DOHH2 (cell line): ENCODE measurements at regions not wholly inside any gene's neighbourhood (a gene's known extent, or its start where the extent isn't known, plus 50 kb on each side); places are given as distances from the start of the nearest gene placed in this dataset.

ENCODE experiments used
- H3F3A ChIP-seq: fragments of 200-600 bp; sonication (generic), shearing (Covaris generic); 2 replicates; pipeline ENCODE4 v1.6.0; 2016; ENCODE audit warnings: antibody characterized with exemption, mild to moderate bottlenecking; ENCODE audit not compliant: control insufficient read depth, insufficient read depth
- H3K27ac ChIP-seq: fragments of 200-600 bp; sonication (generic); 2 replicates; pipeline ENCODE4 v1.5.1; 2014; ENCODE audit warnings: low read depth, mild to moderate bottlenecking, low read length, moderate library complexity
- H3K27me3 ChIP-seq: fragments of 200-600 bp; sonication (generic); 2 replicates; pipeline ENCODE4 v1.6.1; 2014; ENCODE audit warnings: mild to moderate bottlenecking, low read length, mixed read lengths; ENCODE audit not compliant: control insufficient read depth
- H3K36me3 ChIP-seq: fragments of 200-600 bp; sonication (generic); 2 replicates; pipeline ENCODE4 v1.6.1; 2014; ENCODE audit warnings: mild to moderate bottlenecking, low read length, moderate library complexity, mixed read lengths; ENCODE audit not compliant: control insufficient read depth
- H3K4me1 ChIP-seq: fragments of 200-600 bp; sonication (generic); 2 replicates; pipeline ENCODE4 v1.6.1; 2014; ENCODE audit warnings: mild to moderate bottlenecking, low read length, mixed read lengths; ENCODE audit not compliant: control insufficient read depth
- H3K4me2 ChIP-seq: fragments of 200-600 bp; sonication (generic); 2 replicates; pipeline ENCODE4 v1.6.0; 2014; ENCODE audit warnings: mild to moderate bottlenecking, low read length, moderate library complexity
- H3K4me3 ChIP-seq: fragments of 200-600 bp; sonication (generic); 2 replicates; pipeline ENCODE4 v1.5.1; 2014; ENCODE audit warnings: mild to moderate bottlenecking, low read length, mixed read lengths
- H3K79me2 ChIP-seq: fragments of 200-600 bp; sonication (generic); 2 replicates; pipeline ENCODE4 v1.6.1; 2014; ENCODE audit warnings: mild to moderate bottlenecking, low read length, mixed read lengths; ENCODE audit not compliant: control insufficient read depth
- H3K9me2 ChIP-seq: fragments of 200-600 bp; sonication (generic); replicated peaks from 2 replicates; pipeline ENCODE4 v1.6.1; 2014; ENCODE audit warnings: mild to moderate bottlenecking, low read length, mixed read lengths; ENCODE audit not compliant: control insufficient read depth
- H3K9me3 ChIP-seq: fragments of 200-600 bp; sonication (generic); 2 replicates; pipeline ENCODE4 v1.6.1; 2014; ENCODE audit warnings: antibody characterized with exemption, low read length, mixed read lengths; ENCODE audit not compliant: control insufficient read depth, insufficient read depth
- H4K20me1 ChIP-seq: fragments of 200-600 bp; sonication (generic); 2 replicates; pipeline ENCODE4 v1.6.0; 2014; ENCODE audit warnings: low read depth, mild to moderate bottlenecking, antibody characterized with exemption, low read length, moderate library complexity; ENCODE audit not compliant: control insufficient read depth, insufficient read depth
- CTCF ChIP-seq: fragments of 200-600 bp; sonication (generic); IDR thresholded peaks from one replicate; pipeline ENCODE4 v1.5.1; 2014; ENCODE audit warnings: antibody characterized with exemption, mild to moderate bottlenecking, low read depth, low read length; ENCODE audit not compliant: poor library complexity, severe bottlenecking
- EZH2phosphoT487 ChIP-seq: fragments of 200-600 bp; sonication (generic); IDR thresholded peaks from 2 replicates; pipeline ENCODE4 v1.6.1; 2017; ENCODE audit warnings: borderline replicate concordance, mild to moderate bottlenecking, antibody characterized with exemption, low read length, moderate library complexity, mixed read lengths

DNA sequence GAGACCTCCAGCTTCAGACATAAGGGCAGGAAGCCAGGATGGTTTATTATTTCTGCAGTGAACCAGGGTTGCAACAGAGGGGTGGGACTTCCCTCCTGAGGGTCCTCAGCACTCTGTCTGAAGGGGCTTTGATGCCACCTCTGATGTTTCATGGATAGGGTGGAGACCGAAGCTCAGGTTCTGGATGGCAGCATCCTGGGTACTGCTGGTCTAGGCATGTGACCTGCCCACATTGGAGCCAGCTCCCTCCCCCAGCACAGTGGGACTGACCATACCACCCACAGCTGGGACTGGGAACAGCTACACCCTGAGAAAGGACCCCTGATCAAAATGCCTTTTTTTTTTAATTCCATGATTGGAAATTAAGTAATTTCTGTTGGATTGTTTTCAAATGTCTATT, 355.2 kb downstream of the ZNF516 start:
- H3K79me2 ChIP-seq: no peaks in the 10 kb centered on the region
- H3K4me2 ChIP-seq: no peak overlapping the region
- no peaks in the 10 kb centered on the region for H3K27me3 ChIP-seq
- no peaks in the 10 kb centered on the region for H3K9me2 ChIP-seq
- no peaks in the 10 kb centered on the region for H3K36me3 ChIP-seq
- no peaks in the 10 kb centered on the region for H3K4me1 ChIP-seq
- H4K20me1 ChIP-seq: no peaks in the 10 kb centered on the region
- no peak overlapping the region for H3K4me3 ChIP-seq
- H3F3A ChIP-seq: no peaks in the 10 kb centered on the region
- no peak overlapping the region for H3K27ac ChIP-seq
- no peak for TF ChIP-seq EZH2phosphoT487
- no peak for TF ChIP-seq CTCF
- H3K9me3 ChIP-seq: no peaks in the 10 kb centered on the region

GRCh38 chr18:76137216-76137615, 357.8 kb downstream of the ZNF516 start:
- Histone ChIP-seq H3F3A (no peaks in the 10 kb centered on the region), H3K9me2 (no peaks in the 10 kb centered on the region), H3K79me2 (no peaks in the 10 kb centered on the region), H3K27me3 (no peaks in the 10 kb centered on the region), H3K4me2 (no peak overlapping the region), H4K20me1 (no peaks in the 10 kb centered on the region), H3K27ac (no peak overlapping the region), H3K4me3 (no peak overlapping the region), H3K4me1 (no peaks in the 10 kb centered on the region), H3K9me3 (no peaks in the 10 kb centered on the region), H3K36me3 (no peaks in the 10 kb centered on the region)
- no peak for TF ChIP-seq CTCF
- TF ChIP-seq EZH2phosphoT487: no peak

GRCh38 chr18:76136701-76137100, 358.3 kb downstream of the ZNF516 start:
- Histone ChIP-seq H3K9me2 (no peaks in the 10 kb centered on the region), H3K4me1 (no peaks in the 10 kb centered on the region), H4K20me1 (no peaks in the 10 kb centered on the region), H3K27ac (no peak overlapping the region), H3K4me2 (no peak overlapping the region), H3K79me2 (no peaks in the 10 kb centered on the region), H3K9me3 (no peaks in the 10 kb centered on the region), H3K4me3 (no peak overlapping the region), H3K27me3 (no peaks in the 10 kb centered on the region), H3K36me3 (no peaks in the 10 kb centered on the region), H3F3A (no peaks in the 10 kb centered on the region)
- no peak for TF ChIP-seq CTCF
- TF ChIP-seq EZH2phosphoT487: no peak

DNA sequence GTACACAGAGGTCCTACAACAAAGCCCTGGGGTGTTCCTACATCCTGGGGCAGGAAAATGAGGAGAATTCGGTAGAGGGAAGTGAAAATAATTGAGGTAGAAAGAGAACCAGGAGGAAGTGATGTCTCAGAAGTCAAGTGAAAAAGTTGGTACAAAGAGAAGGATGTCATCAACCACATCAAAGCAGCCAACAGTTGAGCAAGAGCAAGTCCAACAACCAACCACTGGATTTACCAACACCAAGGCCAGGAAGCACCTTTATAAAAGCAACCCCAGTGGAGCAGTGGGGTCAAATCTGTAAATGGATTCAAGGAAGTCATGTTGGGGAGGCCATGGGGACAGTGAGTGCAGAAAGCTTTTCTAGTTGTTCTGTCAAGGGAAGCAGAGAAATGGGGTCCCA, 360.4 kb downstream of the ZNF516 start:
- H3K9me2 ChIP-seq: no peaks in the 10 kb centered on the region
- H3K27ac ChIP-seq: no peak overlapping the region
- no peaks in the 10 kb centered on the region for H3K9me3 ChIP-seq
- no peaks in the 10 kb centered on the region for H3K79me2 ChIP-seq
- no peaks in the 10 kb centered on the region for H3K36me3 ChIP-seq
- no peaks in the 10 kb centered on the region for H3F3A ChIP-seq
- H3K27me3 ChIP-seq: no peaks in the 10 kb centered on the region
- H3K4me1 ChIP-seq: no peaks in the 10 kb centered on the region
- no peak for TF ChIP-seq CTCF
- no peak for TF ChIP-seq EZH2phosphoT487
- no peak overlapping the region for H3K4me3 ChIP-seq
- no peak overlapping the region for H3K4me2 ChIP-seq
- no peaks in the 10 kb centered on the region for H4K20me1 ChIP-seq
